Endothelial cell of umbilical vein (primary cell): ENCODE measurements at regions not wholly inside any gene's neighbourhood (a gene's known extent, or its start where the extent isn't known, plus 50 kb on each side); places are given as distances from the start of the nearest gene placed in this dataset.

Source experiments
- BruUV-seq: library from RNA; stranded (reverse); fragments of 400-500 nt; replicated peaks from 2 replicates; lab custom pipeline; 2021; lab: Mats Ljungman, UMichigan
- CTCF ChIA-PET: fragments of 300-600, 350-600 bp; sonication (Branson Sonifier 250); formaldehyde crosslinking; loops from one replicate; lab custom pipeline; 2021; ENCODE audit warnings: antibody characterized with exemption, inconsistent platforms; lab: Charles Lee
- POLR2A ChIA-PET: fragments of 300-600, 350-600 bp; sonication (Branson Sonifier 250); formaldehyde crosslinking; loops from one replicate; lab custom pipeline; 2021; ENCODE audit warnings: antibody characterized with exemption, inconsistent platforms; lab: Charles Lee
- DNase-seq: peaks from one replicate; pipeline ENCODE4 v3.0.0-alpha.2; 2011; ENCODE audit warnings: low read depth, low spot score
- FAIRE-seq: peaks from 2 replicates; lab custom pipeline; 2011; peaks lifted over from hg19 to GRCh38; lab: Jason Lieb, UNC
- H2AFZ ChIP-seq: 2 replicates; pipeline ENCODE4 v1.6.0; 2012; ENCODE audit warnings: low read depth, low read length, control low read depth, inconsistent platforms
- H3K27ac ChIP-seq: 2 replicates; pipeline ENCODE4 v1.5.1; 2011; ENCODE audit warnings: low read depth, mild to moderate bottlenecking, control low read depth, low read length, moderate library complexity; ENCODE audit not compliant: insufficient read depth
- H3K27me3 ChIP-seq, 2 experiments: 2 replicates each; pipeline versions ENCODE4 v1.6.0 to v1.6.1; 2011; ENCODE audit warnings: low read length in 2 of 2, mixed read lengths in 1 of 2; ENCODE audit not compliant: control insufficient read depth in 2 of 2, insufficient read depth in 2 of 2
- H3K36me3 ChIP-seq, 2 experiments: 2 replicates in 1 of 2; 3 replicates in 1 of 2; pipeline ENCODE4 v1.5.1; 2011; ENCODE audit warnings: low read length in 2 of 2, mild to moderate bottlenecking in 1 of 2, moderate library complexity in 1 of 2; ENCODE audit not compliant: control insufficient read depth in 2 of 2, insufficient read depth in 2 of 2; ENCODE audit errors: extremely low read depth in 1 of 2
- H3K4me1 ChIP-seq: 3 replicates; pipeline ENCODE4 v1.5.1; 2011; ENCODE audit warnings: mild to moderate bottlenecking, low read length; ENCODE audit not compliant: control insufficient read depth, insufficient read depth; ENCODE audit errors: extremely low read depth
- H3K4me2 ChIP-seq: 2 replicates; pipeline ENCODE4 v1.6.1; 2011; ENCODE audit warnings: low read length, control low read depth, mixed read lengths; ENCODE audit not compliant: insufficient read depth
- H3K4me3 ChIP-seq, 3 experiments: fragments of 200-600 bp in 1 of 3; sonication (generic), shearing (Covaris generic) in 1 of 3; replicated peaks in 1 of 3; 2 replicates each; pipeline ENCODE4 v1.5.1; 2011 to 2016; ENCODE audit warnings: control low read depth in 3 of 3, low read length in 3 of 3, mild to moderate bottlenecking in 2 of 3, inconsistent platforms in 1 of 3, low read depth in 1 of 3, moderate library complexity in 1 of 3; ENCODE audit not compliant: insufficient read depth in 1 of 3
- H3K79me2 ChIP-seq: 2 replicates; pipeline ENCODE4 v1.6.0; 2012; ENCODE audit warnings: low read length, inconsistent platforms; ENCODE audit not compliant: control insufficient read depth, insufficient read depth
- H3K9ac ChIP-seq: replicated peaks from 2 replicates; pipeline ENCODE3; 2011; ENCODE audit warnings: low read length, control low read depth; ENCODE audit not compliant: insufficient read depth; ENCODE audit errors: extremely low read depth
- H3K9me1 ChIP-seq: replicated peaks from 3 replicates; pipeline ENCODE4 v1.6.0; 2011; ENCODE audit warnings: mild to moderate bottlenecking, low read length; ENCODE audit not compliant: control insufficient read depth, insufficient read depth; ENCODE audit errors: extremely low read depth
- H3K9me3 ChIP-seq: replicated peaks from 2 replicates; pipeline ENCODE4 v1.5.1; 2012; ENCODE audit warnings: low read length, inconsistent platforms; ENCODE audit not compliant: control insufficient read depth, insufficient read depth
- H4K20me1 ChIP-seq: replicated peaks from 2 replicates; pipeline ENCODE3; 2011; ENCODE audit warnings: mild to moderate bottlenecking, low read length; ENCODE audit not compliant: control insufficient read depth, insufficient read depth; ENCODE audit errors: extremely low read depth
- EZH2 ChIP-seq: IDR thresholded peaks from 2 replicates; pipeline ENCODE4 v1.6.1; 2012; ENCODE audit warnings: borderline replicate concordance, low read depth, mild to moderate bottlenecking, moderate library complexity, low read length, inconsistent platforms; ENCODE audit not compliant: severe bottlenecking
- FOS ChIP-seq: IDR thresholded peaks from 2 replicates; pipeline ENCODE4 v1.6.1; 2011; ENCODE audit warnings: mild to moderate bottlenecking, low read length, moderate library complexity, borderline replicate concordance; ENCODE audit not compliant: insufficient read depth
- GATA2 ChIP-seq: IDR thresholded peaks from 2 replicates; pipeline ENCODE4 v1.7.0; 2011; ENCODE audit warnings: low read depth, mild to moderate bottlenecking, moderate library complexity, mixed read lengths, low read length; ENCODE audit not compliant: insufficient read length, insufficient read depth
- JUN ChIP-seq: IDR thresholded peaks from 2 replicates; pipeline ENCODE4 v1.6.1; 2011; ENCODE audit warnings: borderline replicate concordance, low read depth; ENCODE audit not compliant: insufficient read length, insufficient read depth
- MYC ChIP-seq: IDR thresholded peaks from one replicate; pipeline ENCODE4 v1.6.1; 2011; ENCODE audit warnings: mild to moderate bottlenecking, low read depth, low read length
- POLR2A ChIP-seq: IDR thresholded peaks from 2 replicates; pipeline ENCODE4 v1.6.1; 2012; ENCODE audit warnings: low read depth, mild to moderate bottlenecking, control low read depth, low read length
- POLR2AphosphoS5 ChIP-seq: IDR thresholded peaks from 2 replicates; pipeline ENCODE4 v1.6.1; 2012; ENCODE audit warnings: low read depth, mild to moderate bottlenecking, control low read depth, low read length, moderate library complexity; ENCODE audit not compliant: insufficient read depth
- dilution Hi-C: fragments of 300-500 bp; cut with MboI; formaldehyde crosslinking; loops from one replicate; pipeline ENCODE4 v1.15.0; 2019; ENCODE audit warnings: low sequenced_read_pairs; ENCODE audit not compliant: extremely low pct_ligation_motif_present
- intact Hi-C: fragments of 100-400 bp; cut with micrococcal nuclease; formaldehyde crosslinking; loops from one replicate; pipeline ENCODE4 v1.10.0; 2022
- TF ChIP-seq, protein P1 (sequence below), 2 donors: IDR thresholded peaks; 1 replicate in 1 of 2; 2 replicates in 1 of 2; pipeline ENCODE4 v1.5.1; 2011; ENCODE audit warnings: low read length in 2 of 2, mild to moderate bottlenecking in 2 of 2, moderate library complexity in 2 of 2, control low read depth in 1 of 2, inconsistent platforms in 1 of 2, low read depth in 1 of 2; ENCODE audit not compliant: insufficient read depth in 1 of 2; ENCODE audit errors: extremely low read depth in 1 of 2
- TF ChIP-seq, protein P2 (sequence below): IDR thresholded peaks from 2 replicates; pipeline ENCODE4 v1.6.1; 2011; ENCODE audit not compliant: insufficient read depth, insufficient read length

GRCh38 chr13:50712881-50713280 lies 130.6 kb downstream of the DLEU7 start:
- ChIA-PET POLR2A (no interaction called here), CTCF (interaction anchor here (1.1 to 1.6 kb wide), 4 partner anchors 9 to 60 kb away, joined by 3 to 5 read pairs (median 3); no protein-coding TSS in a partner anchor)
- H3K4me3 ChIP-seq = no peak overlapping the region
- H3K79me2 ChIP-seq = no peaks in the 10 kb centered on the region
- BruUV-seq = no TSS peak
- H3K27ac ChIP-seq = no peak overlapping the region
- TF ChIP-seq, protein P1, sequence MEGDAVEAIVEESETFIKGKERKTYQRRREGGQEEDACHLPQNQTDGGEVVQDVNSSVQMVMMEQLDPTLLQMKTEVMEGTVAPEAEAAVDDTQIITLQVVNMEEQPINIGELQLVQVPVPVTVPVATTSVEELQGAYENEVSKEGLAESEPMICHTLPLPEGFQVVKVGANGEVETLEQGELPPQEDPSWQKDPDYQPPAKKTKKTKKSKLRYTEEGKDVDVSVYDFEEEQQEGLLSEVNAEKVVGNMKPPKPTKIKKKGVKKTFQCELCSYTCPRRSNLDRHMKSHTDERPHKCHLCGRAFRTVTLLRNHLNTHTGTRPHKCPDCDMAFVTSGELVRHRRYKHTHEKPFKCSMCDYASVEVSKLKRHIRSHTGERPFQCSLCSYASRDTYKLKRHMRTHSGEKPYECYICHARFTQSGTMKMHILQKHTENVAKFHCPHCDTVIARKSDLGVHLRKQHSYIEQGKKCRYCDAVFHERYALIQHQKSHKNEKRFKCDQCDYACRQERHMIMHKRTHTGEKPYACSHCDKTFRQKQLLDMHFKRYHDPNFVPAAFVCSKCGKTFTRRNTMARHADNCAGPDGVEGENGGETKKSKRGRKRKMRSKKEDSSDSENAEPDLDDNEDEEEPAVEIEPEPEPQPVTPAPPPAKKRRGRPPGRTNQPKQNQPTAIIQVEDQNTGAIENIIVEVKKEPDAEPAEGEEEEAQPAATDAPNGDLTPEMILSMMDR (IDR thresholded peaks at IDR 0.05; ENCODE audit: extremely low read depth in 1 of 2, insufficient read depth in 1 of 2, low read depth in 1 of 2, low read length in 2 of 2) = no peak
- TF ChIP-seq POLR2AphosphoS5 = no peak
- TF ChIP-seq, protein P2, sequence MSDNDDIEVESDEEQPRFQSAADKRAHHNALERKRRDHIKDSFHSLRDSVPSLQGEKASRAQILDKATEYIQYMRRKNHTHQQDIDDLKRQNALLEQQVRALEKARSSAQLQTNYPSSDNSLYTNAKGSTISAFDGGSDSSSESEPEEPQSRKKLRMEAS = no peak
- TF ChIP-seq GATA2 = no peak
- TF ChIP-seq POLR2A = no peak
- no peak for TF ChIP-seq FOS
- TF ChIP-seq MYC = no peak
- TF ChIP-seq EZH2 = no peak
- no peak for TF ChIP-seq JUN
- intact Hi-C loops = no loop called here
- H3K4me1 ChIP-seq = no peaks in the 10 kb centered on the region
- H3K9me3 ChIP-seq = no peaks in the 10 kb centered on the region
- FAIRE-seq (no peak), DNase-seq (no peak)
- dilution Hi-C loops = no loop called here
- no peaks in the 10 kb centered on the region for H3K36me3 ChIP-seq
- no peak overlapping the region for H2AFZ ChIP-seq
- no peaks in the 10 kb centered on the region for H3K9me1 ChIP-seq
- no peaks in the 10 kb centered on the region for H4K20me1 ChIP-seq
- H3K9ac ChIP-seq = no peak overlapping the region
- H3K4me2 ChIP-seq = no peak overlapping the region
- H3K27me3 ChIP-seq = peaks cover 2 to 12% of the 10 kb centered on the region in 2 experiments
